Right ventricle myocardium inferior (tissue), 1 donor: ENCODE measurements at regions not wholly inside any gene's neighbourhood (a gene's known extent, or its start where the extent isn't known, plus 50 kb on each side); places are given as distances from the start of the nearest gene placed in this dataset.

Experiments used
- ATAC-seq: fragments of 200-7000 bp; cut with Tn5 transposase; one replicate; pipeline ENCODE4 v1.9.1; 2020; ENCODE audit warnings: mild to moderate bottlenecking, moderate library complexity
- DNase-seq: peaks from one replicate; pipeline ENCODE4 v3.0.0; 2021; ENCODE audit errors: missing footprints
- intact Hi-C: fragments of 100-400 bp; cut with DNase I; formaldehyde crosslinking; loops from one replicate; pipeline ENCODE4 v1.11.0; 2022
- donor health status: DM: no; HTN: yes; CAD: no; lungs with severe emphysema.

- no peak for DNase-seq
- intact Hi-C loops: no loop called here
- ATAC-seq: peak; percentile 4
These were observed 56.4 kb upstream of the USP44 start for GRCh38 chr12:95607642-95608041.

GRCh38 chr12:95605875-95606274 is 54.6 kb upstream of the USP44 start:
- DNase-seq (no peak), ATAC-seq (no peak)
- intact Hi-C loops: no loop called here

- ATAC-seq (no peak), DNase-seq (no peak)
- intact Hi-C loops: no loop called here
These were observed 53.8 kb upstream of the USP44 start for GRCh38 chr12:95605087-95605486.

- intact Hi-C loops: no loop called here
- ATAC-seq: no peak
These were observed 52.3 kb upstream of the USP44 start for GRCh38 chr12:95603351-95604145.

GRCh38 chr12:95601091-95601961 is 50.0 kb upstream of the USP44 start:
- intact Hi-C loops: no loop called here

More at GRCh38 chr12:95603351-95604145, 52.3 kb upstream of the USP44 start:
- DNase-seq: no peak

More at GRCh38 chr12:95601091-95601961, 50.0 kb upstream of the USP44 start:
- DNase-seq (no peak), ATAC-seq (peak; percentile 73)
